ENCODE measurements at regions not wholly inside any gene's neighbourhood (a gene's known extent, or its start where the extent isn't known, plus 50 kb on each side); places are given as distances from the start of the nearest gene placed in this dataset.
"Not testable (repeated sequence)": the region's sequence is repeated elsewhere in the genome, so short reads cannot be mapped to it uniquely, and the experiment has no call there.

GRCh38 chr2:179385756-179386155 is 121.1 kb upstream of the SESTD1 start:
- DNase-seq (ENCODE audit: low read depth); in situ Hi-C loops (cut with HindIII; ENCODE audit: low pct_unique_long_range_greater_than_20kb, low sequenced_read_pairs): not testable (repeated sequence)

- in situ Hi-C loops (cut with HindIII; ENCODE audit: low pct_unique_long_range_greater_than_20kb, low sequenced_read_pairs) = no loop called here
- DNase-seq (ENCODE audit: low read depth) = no peak
Observed at GRCh38 chr2:179383975-179384374, 119.3 kb upstream of the SESTD1 start.

DNA sequence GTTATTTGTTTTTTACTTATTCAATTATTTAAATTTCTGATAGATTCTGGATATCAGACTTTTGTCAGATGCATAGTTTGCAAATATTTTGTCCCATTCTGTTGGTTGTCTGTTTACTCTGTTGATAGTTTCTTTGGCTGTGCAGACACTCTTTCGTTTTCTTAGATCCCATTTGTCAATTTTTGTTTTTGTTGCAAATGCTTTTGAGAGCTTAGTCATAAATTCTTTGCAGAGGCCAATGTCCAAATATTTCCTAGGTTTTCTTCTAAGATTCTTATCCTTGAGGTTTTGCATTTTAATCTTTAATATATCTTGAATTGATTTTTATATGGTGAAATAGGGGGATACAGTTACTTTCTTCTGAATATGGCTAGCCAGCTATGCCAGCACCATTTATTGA is 112.7 kb upstream of the SESTD1 start:
- in situ Hi-C loops (cut with HindIII; ENCODE audit: low pct_unique_long_range_greater_than_20kb, low sequenced_read_pairs) = no loop called here
- DNase-seq (ENCODE audit: low read depth) = no peak

- in situ Hi-C loops (cut with HindIII; ENCODE audit: low pct_unique_long_range_greater_than_20kb, low sequenced_read_pairs) = no loop called here
Observed at GRCh38 chr2:179376881-179377280, 112.2 kb upstream of the SESTD1 start.

DNA sequence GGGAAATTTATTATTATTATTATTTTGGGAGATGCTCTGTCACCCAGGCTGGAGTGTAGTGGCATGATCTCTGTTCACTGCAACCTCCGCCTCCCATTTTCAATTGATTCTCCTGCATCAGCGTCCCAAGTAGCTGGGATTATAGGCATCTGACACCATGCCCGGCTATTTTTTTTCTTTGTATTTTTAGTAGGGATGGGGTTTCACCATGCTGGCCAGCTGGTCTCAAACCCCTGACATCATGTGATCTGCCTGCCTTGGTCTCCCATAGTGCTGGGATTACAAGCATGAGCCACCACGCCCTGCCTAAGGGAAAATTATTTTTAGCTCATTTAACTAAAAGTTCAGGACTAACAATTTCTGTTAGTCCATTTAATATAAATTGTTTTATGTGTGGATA is 109.2 kb upstream of the SESTD1 start:
- in situ Hi-C loops (cut with HindIII; ENCODE audit: low pct_unique_long_range_greater_than_20kb, low sequenced_read_pairs) = no loop called here

More at GRCh38 chr2:179376881-179377280, 112.2 kb upstream of the SESTD1 start:
- DNase-seq (ENCODE audit: low read depth) = no peak

DNA sequence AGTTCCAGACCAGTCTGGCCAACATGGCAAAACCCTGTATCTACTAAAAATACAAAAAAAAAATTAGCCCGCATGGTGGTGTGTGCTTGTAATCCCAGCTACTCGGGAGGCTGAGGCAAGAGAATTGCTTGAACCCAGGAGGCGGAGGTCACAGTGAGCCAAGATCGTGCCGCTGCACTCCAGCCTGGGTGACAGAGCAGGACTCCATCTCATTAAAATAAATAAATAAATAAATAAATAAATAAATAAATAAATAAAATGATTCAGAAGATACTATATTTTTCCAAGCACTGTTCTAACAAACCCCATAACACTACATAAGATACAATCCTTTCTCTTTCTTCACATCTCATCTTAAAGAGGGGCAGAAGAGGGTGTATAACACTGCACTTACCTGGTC is 100.9 kb upstream of the SESTD1 start:
- in situ Hi-C loops (cut with HindIII; ENCODE audit: low pct_unique_long_range_greater_than_20kb, low sequenced_read_pairs); DNase-seq (ENCODE audit: low read depth): not testable (repeated sequence)

More for the DNA sequence above, 109.2 kb upstream of the SESTD1 start:
- no peak for DNase-seq (ENCODE audit: low read depth)

DNA sequence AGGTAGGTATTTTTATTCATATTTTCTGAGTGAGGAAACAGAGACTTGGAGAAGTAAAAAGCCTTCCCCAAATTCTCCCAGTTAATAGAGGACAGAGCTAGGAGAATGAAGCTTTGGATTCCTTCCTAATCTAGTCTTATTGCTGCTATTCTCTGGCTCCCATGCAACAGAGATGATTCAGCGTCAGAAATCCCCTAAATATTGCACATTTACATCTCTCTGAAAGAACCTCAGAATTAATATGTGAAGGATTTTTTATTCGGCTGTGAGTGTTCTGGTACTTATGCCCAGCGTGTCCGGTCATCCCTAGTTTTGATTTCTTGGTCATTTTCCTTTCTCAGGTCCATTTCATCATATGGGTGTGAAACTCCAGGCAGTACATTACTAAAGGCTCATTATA is 91.2 kb upstream of the SESTD1 start:
- in situ Hi-C loops (cut with HindIII; ENCODE audit: low pct_unique_long_range_greater_than_20kb, low sequenced_read_pairs) = no loop called here
- DNase-seq (ENCODE audit: low read depth) = no peak

- no peak for DNase-seq (ENCODE audit: low read depth)
- in situ Hi-C loops (cut with HindIII; ENCODE audit: low pct_unique_long_range_greater_than_20kb, low sequenced_read_pairs) = no loop called here
Observed at GRCh38 chr2:179354739-179355537, 90.3 kb upstream of the SESTD1 start.

DNA sequence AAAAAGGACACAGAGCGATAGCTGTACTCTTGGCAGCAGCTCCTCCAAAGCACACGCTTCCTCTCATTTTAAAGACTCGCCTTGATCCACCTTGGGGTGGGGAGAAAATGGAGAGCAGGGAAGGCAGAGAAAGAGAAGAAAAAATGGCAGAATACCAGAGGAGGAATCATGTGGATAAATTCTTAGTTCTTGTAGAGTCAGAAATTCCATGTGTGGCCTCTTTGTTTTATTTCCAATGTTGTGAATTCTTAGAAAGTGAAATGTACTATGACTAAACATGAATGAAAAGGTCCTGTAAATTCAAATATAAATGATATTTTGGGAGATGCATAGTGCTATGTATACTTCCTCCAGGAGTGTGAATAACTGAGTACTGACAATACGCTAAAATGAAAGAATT is 89.7 kb upstream of the SESTD1 start:
- in situ Hi-C loops (cut with HindIII; ENCODE audit: low pct_unique_long_range_greater_than_20kb, low sequenced_read_pairs) = no loop called here
- DNase-seq (ENCODE audit: low read depth) = no peak

DNA sequence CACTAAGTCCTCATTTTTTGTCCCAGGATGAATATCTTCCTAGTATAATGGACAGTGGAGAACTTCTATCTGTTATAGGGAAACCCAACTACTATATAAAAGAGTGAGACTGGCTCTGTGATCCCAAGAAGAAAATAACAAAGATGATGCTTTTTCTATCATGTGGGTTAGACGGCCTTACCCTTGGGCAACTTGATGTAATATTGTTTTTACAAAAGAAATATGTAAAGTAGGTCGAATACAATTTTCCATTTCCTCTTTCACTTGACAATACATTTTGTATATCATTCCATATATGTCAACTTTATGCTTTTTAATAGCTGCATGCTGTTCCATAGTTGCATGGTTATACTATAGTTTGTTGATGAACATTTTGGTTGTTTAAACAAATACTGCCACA is 87.5 kb upstream of the SESTD1 start:
- no peak for DNase-seq (ENCODE audit: low read depth)
- in situ Hi-C loops (cut with HindIII; ENCODE audit: low pct_unique_long_range_greater_than_20kb, low sequenced_read_pairs) = no loop called here

DNA sequence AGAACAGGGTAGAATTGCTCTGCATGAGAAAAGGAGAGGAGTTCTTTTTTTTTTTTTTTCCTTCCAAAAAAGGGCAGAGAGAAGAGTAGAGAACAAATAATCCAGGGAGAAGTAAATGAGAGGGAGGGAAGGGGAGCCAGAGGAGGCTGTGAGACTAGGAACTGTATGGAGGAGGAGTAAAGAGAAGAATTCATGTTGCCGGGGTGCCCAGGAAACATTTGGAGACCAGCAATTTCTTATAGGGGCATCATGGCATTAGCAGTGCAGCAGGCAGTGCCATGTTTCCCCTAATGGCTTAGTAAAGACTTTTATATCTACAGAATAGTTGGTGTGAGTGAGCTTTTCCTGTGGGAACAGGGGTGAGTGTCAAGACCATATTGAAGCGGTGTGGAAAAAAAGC is 86.4 kb upstream of the SESTD1 start:
- in situ Hi-C loops (cut with HindIII; ENCODE audit: low pct_unique_long_range_greater_than_20kb, low sequenced_read_pairs) = no loop called here

DNA sequence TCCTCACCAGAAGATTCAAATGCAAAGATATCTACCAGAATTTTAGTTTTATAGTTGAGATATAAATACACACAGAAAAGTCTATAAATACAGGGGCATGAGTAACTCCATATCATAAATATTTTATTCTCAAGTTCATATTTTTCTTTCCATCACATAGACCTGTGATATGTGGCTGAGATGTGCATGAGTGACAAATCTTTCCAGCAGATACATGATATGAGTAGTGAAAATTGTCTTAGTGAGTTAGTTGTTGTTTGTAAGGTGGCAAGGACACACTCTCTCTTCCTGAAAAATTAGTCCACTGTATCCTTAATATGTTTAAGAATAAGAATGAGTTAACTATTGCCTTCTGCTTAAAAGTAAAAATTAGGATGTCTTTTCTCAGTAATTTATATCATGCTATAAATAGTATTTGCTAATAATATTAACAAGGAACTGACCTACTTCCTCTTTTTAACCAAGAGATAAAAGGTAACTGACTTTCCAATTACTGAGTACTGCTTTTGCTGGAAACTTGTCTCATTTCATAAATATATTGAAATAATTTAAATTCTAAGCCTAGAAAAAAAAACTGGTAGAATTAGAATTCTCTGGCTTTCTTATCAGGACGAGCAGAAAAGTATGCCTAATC is 85.2 kb upstream of the SESTD1 start:
- DNase-seq (ENCODE audit: low read depth) = no peak
- in situ Hi-C loops (cut with HindIII; ENCODE audit: low pct_unique_long_range_greater_than_20kb, low sequenced_read_pairs) = no loop called here

More for the DNA sequence above, 86.4 kb upstream of the SESTD1 start:
- DNase-seq (ENCODE audit: low read depth) = no peak

GRCh38 chr2:179348906-179349305 is 84.3 kb upstream of the SESTD1 start:
- in situ Hi-C loops (cut with HindIII; ENCODE audit: low pct_unique_long_range_greater_than_20kb, low sequenced_read_pairs) = no loop called here

GRCh38 chr2:179344970-179345369 is 80.3 kb upstream of the SESTD1 start:
- DNase-seq (ENCODE audit: low read depth) = no peak
- in situ Hi-C loops (cut with HindIII; ENCODE audit: low pct_unique_long_range_greater_than_20kb, low sequenced_read_pairs) = no loop called here

More at GRCh38 chr2:179348906-179349305, 84.3 kb upstream of the SESTD1 start:
- no peak for DNase-seq (ENCODE audit: low read depth)

DNA sequence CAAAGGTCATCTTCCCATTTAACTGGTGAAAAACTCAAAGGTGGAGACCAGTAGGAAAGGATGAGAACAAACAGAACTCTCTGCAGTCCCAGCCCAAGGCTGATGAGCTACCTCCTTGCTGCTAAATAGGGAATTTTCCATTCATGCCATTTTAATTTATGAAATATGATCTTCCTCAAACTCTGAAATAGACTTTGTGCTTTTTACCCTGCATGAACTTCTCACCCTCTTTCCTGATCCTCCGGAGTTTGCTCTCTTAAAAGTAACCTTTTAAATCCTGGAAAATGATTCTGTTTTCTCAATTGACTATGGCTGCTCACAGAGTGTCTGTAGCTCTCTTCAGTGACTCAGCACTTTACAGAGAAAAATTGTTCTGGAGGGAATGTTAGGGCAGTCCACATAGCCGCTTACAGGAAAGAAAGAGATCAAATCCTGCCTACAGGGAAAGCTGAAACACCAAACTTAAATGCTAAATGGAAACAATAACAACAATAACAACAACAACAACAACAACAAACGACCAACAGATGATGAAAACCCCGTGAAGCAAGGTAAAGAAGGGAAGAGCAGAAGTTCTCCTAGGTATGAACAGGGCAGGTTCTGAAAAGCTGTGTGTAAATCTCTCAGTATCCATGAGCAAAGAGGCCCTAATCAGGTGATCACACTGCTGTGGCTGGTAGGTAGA is 79.8 kb upstream of the SESTD1 start:
- DNase-seq (ENCODE audit: low read depth) = peak; percentile 16
- in situ Hi-C loops (cut with HindIII; ENCODE audit: low pct_unique_long_range_greater_than_20kb, low sequenced_read_pairs) = no loop called here

DNA sequence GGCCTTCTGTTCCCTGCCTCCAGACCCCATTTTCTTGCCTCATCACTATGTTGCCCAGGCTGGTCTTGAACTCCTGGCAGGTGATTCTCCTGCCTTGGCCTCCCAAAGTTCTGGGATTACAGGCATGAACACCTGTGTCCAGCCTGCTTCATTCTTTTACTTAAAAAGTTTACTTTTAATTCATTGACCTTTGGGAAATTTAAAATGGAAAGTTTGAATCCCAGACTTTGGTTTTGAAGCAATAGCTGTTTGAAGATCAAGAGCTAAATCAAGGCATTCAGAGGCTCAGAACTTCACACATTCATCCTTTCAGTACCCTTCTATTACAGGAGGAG is 79.3 kb upstream of the SESTD1 start:
- no peak for DNase-seq (ENCODE audit: low read depth)
- in situ Hi-C loops (cut with HindIII; ENCODE audit: low pct_unique_long_range_greater_than_20kb, low sequenced_read_pairs) = no loop called here

DNA sequence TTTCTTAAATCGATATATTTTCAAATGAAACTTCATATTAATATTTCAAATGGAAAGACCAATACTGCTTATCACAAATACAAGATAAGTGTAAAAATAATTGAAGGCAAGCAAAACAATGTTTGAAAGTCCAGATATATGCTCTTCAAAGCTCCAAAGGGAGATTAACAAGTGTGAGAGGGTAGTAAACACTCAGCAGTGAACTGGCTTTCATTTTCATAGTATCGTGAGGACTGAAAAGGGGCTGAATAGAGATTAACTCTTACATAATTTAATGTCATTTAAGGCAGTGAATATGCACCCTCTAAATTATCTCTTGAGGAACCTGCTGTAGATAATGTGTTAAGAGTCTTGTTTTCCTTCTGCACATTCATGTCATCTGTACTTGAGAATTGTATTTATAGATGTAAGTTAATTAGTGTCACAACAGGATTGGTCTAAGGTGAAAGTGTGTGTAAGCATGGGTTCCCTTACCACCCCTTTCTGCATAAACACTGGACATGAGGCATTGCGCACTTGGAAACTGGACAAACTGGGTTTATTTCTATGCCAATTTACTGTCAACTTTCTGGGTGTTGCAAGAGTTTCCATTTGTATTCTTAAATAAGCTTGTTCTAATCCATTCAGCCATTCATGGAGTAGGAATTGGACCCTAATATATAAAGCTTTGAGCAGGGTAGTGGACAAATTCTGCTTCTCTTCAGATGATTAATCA is 76.7 kb upstream of the SESTD1 start:
- in situ Hi-C loops (cut with HindIII; ENCODE audit: low pct_unique_long_range_greater_than_20kb, low sequenced_read_pairs) = no loop called here
- no peak for DNase-seq (ENCODE audit: low read depth)

DNA sequence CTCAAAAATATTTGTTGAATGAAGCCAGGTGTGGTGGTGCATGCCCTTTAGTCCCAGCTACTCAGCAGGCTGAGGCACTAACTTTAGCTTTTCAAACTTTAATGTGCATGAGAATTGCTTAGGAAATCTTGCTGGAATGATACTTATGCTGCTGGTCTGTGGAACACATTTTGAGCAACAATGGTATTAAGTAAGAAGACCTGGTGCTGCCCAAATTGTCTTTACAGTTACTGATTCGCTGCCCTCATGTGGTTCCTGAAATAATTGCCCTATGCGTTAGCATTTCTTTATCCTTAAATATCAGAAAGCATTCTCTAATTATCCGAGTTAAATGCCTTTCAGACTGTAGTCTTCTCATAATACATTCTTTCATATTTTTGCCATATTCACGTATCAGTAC is 76.0 kb upstream of the SESTD1 start:
- in situ Hi-C loops (cut with HindIII; ENCODE audit: low pct_unique_long_range_greater_than_20kb, low sequenced_read_pairs) = no loop called here
- no peak for DNase-seq (ENCODE audit: low read depth)

GRCh38 chr2:179338681-179339080 is 74.0 kb upstream of the SESTD1 start:
- in situ Hi-C loops (cut with HindIII; ENCODE audit: low pct_unique_long_range_greater_than_20kb, low sequenced_read_pairs) = no loop called here
- DNase-seq (ENCODE audit: low read depth) = no peak

All from Caki2 (cell line).